Stimulated activated naive CD8-positive, alpha-beta T cell treated with anti-CD3 and anti-CD28 coated beads, Interleukin-15, amount 100 ng/mL, for 72 hours (primary cell): ENCODE measurements at regions not wholly inside any gene's neighbourhood (a gene's known extent, or its start where the extent isn't known, plus 50 kb on each side); places are given as distances from the start of the nearest gene placed in this dataset.

Experiments
- ATAC-seq: fragments of 150-1000 bp; cut with Tn5 transposase; 2 replicates; pipeline ENCODE4 v1.10.0; 2021; ENCODE audit warnings: mild to moderate bottlenecking, moderate library complexity
- DNase-seq, 2 donors: peaks; one replicate each; pipeline ENCODE4 v3.0.0; 2021 to 2022
- H3K27ac Mint-ChIP-seq, 2 donors: one replicate each; pipeline ENCODE4 v1.8.0; 2022; ENCODE audit warnings: mild to moderate bottlenecking in 2 of 2, mixed read lengths in 2 of 2, moderate library complexity in 2 of 2
- H3K27me3 Mint-ChIP-seq: one replicate; pipeline ENCODE4 v1.8.0; 2022; ENCODE audit warnings: mixed read lengths
- H3K4me1 Mint-ChIP-seq: one replicate; pipeline ENCODE4 v1.8.0; 2022; ENCODE audit warnings: mild to moderate bottlenecking, mixed read lengths
- H3K4me3 Mint-ChIP-seq, 2 donors: one replicate each; pipeline ENCODE4 v1.8.0; 2022; ENCODE audit warnings: mild to moderate bottlenecking in 2 of 2, mixed read lengths in 2 of 2, moderate library complexity in 1 of 2
- H3K9me3 Mint-ChIP-seq, 2 donors: one replicate each; pipeline ENCODE4 v1.8.0; 2022; ENCODE audit warnings: mixed read lengths in 2 of 2

GRCh38 chr13:24091080-24091479, 69.4 kb upstream of the SPATA13 start:
- Mint-ChIP-seq H3K27me3 (peaks cover 15% of the 10 kb centered on the region), H3K27ac (no peak overlapping the region), H3K4me1 (peaks cover 11% of the 10 kb centered on the region), H3K4me3 (no peak overlapping the region), H3K9me3 (no peaks in the 10 kb centered on the region)
- no peak for ATAC-seq
- no peak for DNase-seq

DNA sequence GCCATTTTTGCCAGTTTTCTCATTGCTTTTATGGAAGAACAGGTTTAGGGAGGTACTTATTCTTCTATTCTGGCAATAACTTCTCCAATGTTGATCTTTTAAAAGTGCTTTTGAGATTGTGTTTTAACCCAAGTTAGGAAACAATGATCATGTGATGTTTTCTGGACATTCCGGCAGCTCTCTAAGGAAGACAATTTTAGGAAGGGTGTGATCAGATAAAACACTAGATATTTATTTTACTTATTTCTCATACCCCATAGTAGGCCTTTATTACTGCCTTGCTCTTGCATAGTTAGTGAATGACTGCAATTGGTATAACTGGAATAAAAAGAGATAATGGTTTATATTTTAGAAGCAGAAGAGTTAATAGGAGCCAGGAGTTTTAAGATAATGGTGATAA, 68.4 kb upstream of the SPATA13 start:
- Mint-ChIP-seq H3K27me3 (peaks cover 6% of the 10 kb centered on the region), H3K4me1 (peaks cover 21% of the 10 kb centered on the region), H3K9me3 (no peaks in the 10 kb centered on the region), H3K4me3 (no peak overlapping the region), H3K27ac (no peak overlapping the region)
- no peak for ATAC-seq
- DNase-seq, result no peak

DNA sequence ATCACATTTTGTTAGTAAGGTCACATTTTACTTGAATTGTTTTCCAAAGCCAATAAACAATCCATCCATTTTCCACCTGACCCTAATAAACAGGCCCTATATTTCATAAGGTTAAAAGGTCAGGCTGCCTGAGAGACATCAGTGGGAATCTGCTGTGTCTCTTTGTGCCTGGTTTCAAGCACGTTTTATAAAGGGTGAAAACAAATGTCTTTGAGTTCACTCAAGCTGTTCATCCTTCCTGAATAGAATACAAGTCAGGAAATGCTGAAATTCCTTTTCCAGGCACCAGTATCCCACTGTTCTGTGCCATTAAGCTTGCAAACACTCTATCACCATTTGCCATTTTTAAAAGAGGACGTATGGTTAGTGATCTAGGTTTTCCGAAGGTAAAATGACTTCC, 67.5 kb upstream of the SPATA13 start:
- no peak overlapping the region for H3K27ac Mint-ChIP-seq
- no peak overlapping the region for H3K4me3 Mint-ChIP-seq
- no peak for ATAC-seq
- no peak for DNase-seq
- H3K4me1 Mint-ChIP-seq, result peaks cover 30% of the 10 kb centered on the region
- no peaks in the 10 kb centered on the region for H3K9me3 Mint-ChIP-seq
- peaks cover 6% of the 10 kb centered on the region for H3K27me3 Mint-ChIP-seq

DNA sequence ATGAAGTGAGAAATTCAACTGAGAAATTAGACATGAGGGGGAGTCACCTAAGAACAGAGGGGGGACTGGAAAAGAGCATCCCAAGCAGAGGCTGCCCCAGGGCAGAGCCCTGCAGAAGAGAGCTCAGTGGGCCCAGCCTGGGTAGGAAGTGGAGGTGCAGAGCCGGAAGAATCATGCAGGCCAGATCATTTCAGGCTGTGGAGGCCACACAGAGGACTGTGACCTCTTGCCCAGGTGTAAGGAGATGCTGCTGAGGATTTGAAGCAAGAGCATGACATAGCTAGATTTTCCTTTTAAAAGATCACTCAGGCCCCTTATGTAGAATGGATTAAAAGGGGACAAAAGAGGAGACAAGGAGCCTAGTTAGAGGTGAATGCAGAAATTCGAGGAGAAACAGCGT, 63.9 kb upstream of the SPATA13 start:
- peak overlapping the region; percentile 34 to 61 for H3K4me3 Mint-ChIP-seq
- no peak for DNase-seq
- peak overlapping the region; percentile 88 to 90 for H3K27ac Mint-ChIP-seq
- H3K27me3 Mint-ChIP-seq, result peaks cover 11% of the 10 kb centered on the region
- no peaks in the 10 kb centered on the region for H3K9me3 Mint-ChIP-seq
- ATAC-seq, result no peak
- peaks cover 26% of the 10 kb centered on the region for H3K4me1 Mint-ChIP-seq

DNA sequence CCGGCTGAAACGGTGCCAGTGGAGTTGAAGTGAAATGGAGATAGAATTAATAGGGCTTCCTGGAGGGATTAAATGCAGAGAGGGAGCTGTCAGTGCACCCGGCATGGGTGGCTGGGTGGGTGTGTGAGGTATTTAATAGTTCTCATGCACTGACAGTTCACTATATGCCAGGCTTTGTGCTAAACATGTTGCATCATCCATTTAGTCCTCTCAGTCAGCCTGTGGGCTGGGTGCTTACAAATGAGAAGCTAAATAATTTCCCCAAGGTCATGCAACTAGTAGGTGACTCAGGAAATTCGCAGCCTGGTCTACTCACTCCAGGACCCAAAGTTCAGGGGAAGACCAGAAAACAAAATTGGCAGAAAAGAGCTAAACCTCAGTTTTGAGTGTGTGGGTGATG, 63.5 kb upstream of the SPATA13 start:
- peaks cover 10% of the 10 kb centered on the region for H3K27me3 Mint-ChIP-seq
- ATAC-seq, result peak; percentile 94
- no peaks in the 10 kb centered on the region for H3K9me3 Mint-ChIP-seq
- peak; percentile 52 to 75 for DNase-seq
- H3K4me3 Mint-ChIP-seq, result peak overlapping the region; percentile 60 to 61
- H3K27ac Mint-ChIP-seq, result peak overlapping the region; percentile 88 to 90
- peaks cover 26% of the 10 kb centered on the region for H3K4me1 Mint-ChIP-seq

GRCh38 chr13:24097667-24098066, 62.9 kb upstream of the SPATA13 start:
- Mint-ChIP-seq H3K27ac (peak overlapping the region; percentile 88 to 90), H3K9me3 (no peaks in the 10 kb centered on the region), H3K4me3 (peak overlapping the region; percentile 60 to 61), H3K4me1 (peaks cover 26% of the 10 kb centered on the region), H3K27me3 (peaks cover 10% of the 10 kb centered on the region)
- ATAC-seq (peak; percentile 78), DNase-seq (peak; percentile 45 to 60)

DNA sequence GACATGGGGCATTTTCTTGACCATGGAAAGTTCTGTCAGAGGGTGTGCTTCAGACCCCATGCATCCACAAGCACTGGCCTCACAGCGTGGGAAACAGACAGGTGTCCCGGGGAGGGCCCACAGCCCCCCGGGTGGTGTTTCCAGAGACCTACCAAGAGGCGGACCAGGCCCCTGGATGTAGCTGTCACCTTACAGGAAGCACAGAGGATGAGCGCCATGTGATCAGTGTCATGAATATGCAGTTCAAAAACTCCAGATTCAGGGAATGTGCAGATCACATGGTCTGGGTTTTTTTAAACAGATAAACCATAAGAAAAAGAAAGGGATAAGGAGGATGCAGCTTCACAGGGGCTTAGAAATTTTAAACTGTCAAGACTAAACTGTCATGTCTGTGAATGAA, 61.0 kb upstream of the SPATA13 start:
- Mint-ChIP-seq H3K27ac (peak overlapping the region in 1 of 2 donors; percentile 42), H3K4me3 (no peak overlapping the region), H3K4me1 (peaks cover 26% of the 10 kb centered on the region), H3K27me3 (peaks cover 10% of the 10 kb centered on the region), H3K9me3 (no peaks in the 10 kb centered on the region)
- ATAC-seq (no peak), DNase-seq (no peak)

GRCh38 chr13:24100188-24100587, 60.3 kb upstream of the SPATA13 start:
- Mint-ChIP-seq H3K4me1 (peaks cover 26% of the 10 kb centered on the region), H3K27me3 (peaks cover 10% of the 10 kb centered on the region), H3K27ac (no peak overlapping the region), H3K4me3 (no peak overlapping the region), H3K9me3 (no peaks in the 10 kb centered on the region)
- ATAC-seq (no peak), DNase-seq (no peak)

DNA sequence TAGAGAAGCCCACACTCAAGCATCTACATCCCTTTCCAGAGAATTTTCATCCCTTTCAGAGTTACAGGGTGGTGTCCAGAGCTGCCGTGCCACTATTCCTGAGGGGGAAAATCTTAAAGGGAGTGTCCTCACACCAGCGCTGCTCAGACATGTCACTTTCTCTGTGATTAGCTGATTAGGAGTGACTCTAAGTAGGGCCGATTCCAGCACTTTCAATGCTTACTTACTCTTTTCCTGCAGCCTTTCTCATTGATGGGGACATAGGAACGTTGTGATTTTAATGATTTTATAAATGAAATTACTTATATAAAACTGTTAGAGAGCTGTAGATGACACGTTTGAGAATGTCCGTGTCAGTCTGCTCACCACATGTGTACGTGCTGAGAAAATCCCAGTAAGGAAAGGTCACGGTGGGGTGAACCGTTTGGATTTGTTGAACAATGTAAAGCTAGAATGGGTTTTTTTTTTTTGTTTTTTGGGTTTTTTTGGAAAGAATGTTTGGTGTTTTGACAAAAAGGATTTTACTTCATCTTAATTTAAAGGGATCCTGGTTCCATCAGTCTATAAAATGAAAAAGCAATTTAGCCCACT, 56.6 kb upstream of the SPATA13 start:
- ATAC-seq, result no peak
- Mint-ChIP-seq H3K4me3 (no peak overlapping the region), H3K9me3 (no peaks in the 10 kb centered on the region), H3K27ac (no peak overlapping the region), H3K4me1 (no peaks in the 10 kb centered on the region), H3K27me3 (peaks cover 10% of the 10 kb centered on the region)
- DNase-seq, result no peak

GRCh38 chr13:24104723-24105122, 55.8 kb upstream of the SPATA13 start:
- H3K9me3 Mint-ChIP-seq, result no peaks in the 10 kb centered on the region
- peaks cover 10% of the 10 kb centered on the region for H3K27me3 Mint-ChIP-seq
- no peak for DNase-seq
- no peak overlapping the region for H3K4me3 Mint-ChIP-seq
- no peak for ATAC-seq
- H3K4me1 Mint-ChIP-seq, result no peaks in the 10 kb centered on the region
- no peak overlapping the region for H3K27ac Mint-ChIP-seq

GRCh38 chr13:24106429-24106828, 54.1 kb upstream of the SPATA13 start:
- H3K9me3 Mint-ChIP-seq, result no peaks in the 10 kb centered on the region

GRCh38 chr13:24107955-24108614, 52.4 kb upstream of the SPATA13 start:
- no peak for ATAC-seq
- H3K27ac Mint-ChIP-seq, result no peak overlapping the region
- no peak for DNase-seq
- no peaks in the 10 kb centered on the region for H3K4me1 Mint-ChIP-seq
- no peak overlapping the region for H3K4me3 Mint-ChIP-seq
- H3K9me3 Mint-ChIP-seq, result no peaks in the 10 kb centered on the region
- peaks cover 10% of the 10 kb centered on the region for H3K27me3 Mint-ChIP-seq

More at GRCh38 chr13:24106429-24106828, 54.1 kb upstream of the SPATA13 start:
- no peaks in the 10 kb centered on the region for H3K4me1 Mint-ChIP-seq
- no peaks in the 10 kb centered on the region for H3K27me3 Mint-ChIP-seq
- no peak overlapping the region for H3K4me3 Mint-ChIP-seq
- no peak for DNase-seq
- no peak for ATAC-seq
- H3K27ac Mint-ChIP-seq, result no peak overlapping the region

DNA sequence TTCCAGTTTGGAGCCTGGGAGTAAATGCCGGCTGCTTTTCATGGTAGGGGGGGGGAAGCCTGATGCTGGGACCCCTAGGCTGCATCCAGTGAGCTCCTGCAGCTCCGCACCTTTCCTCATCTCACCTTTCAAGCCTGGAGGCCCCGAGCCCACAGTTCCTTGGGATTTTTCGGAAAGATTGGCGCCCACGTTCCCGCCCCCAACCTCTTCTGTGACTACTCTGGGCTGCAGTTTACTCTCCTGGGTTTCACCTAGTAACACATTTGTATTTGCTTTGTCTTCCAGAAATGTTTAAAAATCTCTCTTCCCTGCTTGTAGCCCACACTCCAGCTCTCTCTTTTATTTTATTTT, 51.9 kb upstream of the SPATA13 start:
- H3K4me1 Mint-ChIP-seq, result no peaks in the 10 kb centered on the region
- ATAC-seq, result no peak
- no peak overlapping the region for H3K4me3 Mint-ChIP-seq
- DNase-seq, result no peak
- no peaks in the 10 kb centered on the region for H3K9me3 Mint-ChIP-seq
- H3K27ac Mint-ChIP-seq, result no peak overlapping the region
- peaks cover 10% of the 10 kb centered on the region for H3K27me3 Mint-ChIP-seq

GRCh38 chr13:24110011-24110410, 50.5 kb upstream of the SPATA13 start:
- ATAC-seq (no peak), DNase-seq (no peak)
- no peak overlapping the region for H3K4me3 Mint-ChIP-seq
- no peak overlapping the region for H3K27ac Mint-ChIP-seq
- H3K27me3 Mint-ChIP-seq, result peaks cover 10% of the 10 kb centered on the region
- no peaks in the 10 kb centered on the region for H3K4me1 Mint-ChIP-seq
- no peaks in the 10 kb centered on the region for H3K9me3 Mint-ChIP-seq
